Thoracic aorta (tissue), 2 donors: ENCODE measurements at regions not wholly inside any gene's neighbourhood (a gene's known extent, or its start where the extent isn't known, plus 50 kb on each side); places are given as distances from the start of the nearest gene placed in this dataset.

Experiments used
- ATAC-seq: fragments of 150-250 bp; one replicate; pipeline ENCODE4 v1.8.0; 2017; ENCODE audit warnings: low read depth; ENCODE audit not compliant: insufficient number of reproducible peaks, low FRiP score
- DNase-seq: peaks from one replicate; pipeline ENCODE4 v3.0.0-alpha.2; 2020; ENCODE audit warnings: low spot score
- H3K27ac ChIP-seq, 2 donors: fragments of 200-600 bp; sonication (generic); 1 replicate in 1 of 2; 2 replicates in 1 of 2; pipeline ENCODE4 v1.5.1; 2016; ENCODE audit warnings: mild to moderate bottlenecking in 2 of 2, moderate library complexity in 2 of 2
- H3K27me3 ChIP-seq: fragments of 200-600 bp; sonication (generic); replicated peaks from 2 replicates; pipeline ENCODE4 v1.6.0; 2016; ENCODE audit warnings: mild to moderate bottlenecking; ENCODE audit not compliant: insufficient read depth
- H3K36me3 ChIP-seq: fragments of 200-600 bp; sonication (generic); one replicate; pipeline ENCODE4 v1.5.1; 2016
- H3K4me1 ChIP-seq, 2 donors: fragments of 200-600 bp; sonication (generic); 1 replicate in 1 of 2; 2 replicates in 1 of 2; pipeline versions ENCODE4 v1.5.1 to v1.6.0; 2016; ENCODE audit warnings: low read depth in 2 of 2, mild to moderate bottlenecking in 1 of 2; ENCODE audit not compliant: control insufficient read depth in 1 of 2
- H3K4me3 ChIP-seq: fragments of 200-600 bp; sonication (generic); 2 replicates; pipeline ENCODE4 v1.5.1; 2016; ENCODE audit warnings: mild to moderate bottlenecking
- H3K9me3 ChIP-seq: fragments of 200-600 bp; sonication (generic); 2 replicates; pipeline ENCODE4 v1.5.1; 2016
- TF ChIP-seq, protein P1 (sequence below): fragments of 200-600 bp; sonication (generic); IDR thresholded peaks from one replicate; pipeline ENCODE4 v1.5.1; 2019; ENCODE audit warnings: antibody characterized with exemption

DNA sequence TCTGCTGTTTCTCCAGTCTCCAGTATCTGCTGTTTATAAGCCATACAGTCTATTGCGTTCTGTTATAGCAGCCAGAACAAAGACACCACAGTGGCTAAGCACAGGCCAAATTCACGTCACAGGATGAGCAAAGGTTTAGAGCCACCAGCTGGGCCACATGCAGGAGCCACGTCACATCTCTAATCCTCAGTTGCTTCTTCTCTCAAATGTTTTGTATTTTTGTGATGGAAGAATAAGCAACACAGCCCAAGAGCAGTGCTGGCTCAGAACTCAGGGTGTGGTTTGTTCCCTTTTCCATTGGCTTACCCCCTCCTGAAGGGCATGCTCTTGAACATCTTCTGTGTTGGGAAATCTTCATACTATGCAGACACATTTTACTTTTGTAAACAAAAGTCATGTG, 309.4 kb upstream of the CDH5 start:
- no peaks in the 10 kb centered on the region for H3K36me3 ChIP-seq
- H3K27ac ChIP-seq = no peak overlapping the region
- no peaks in the 10 kb centered on the region for H3K27me3 ChIP-seq
- DNase-seq = no peak
- ATAC-seq = no peak
- no peak overlapping the region for H3K4me3 ChIP-seq
- H3K4me1 ChIP-seq = no peaks in the 10 kb centered on the region
- no peaks in the 10 kb centered on the region for H3K9me3 ChIP-seq
- TF ChIP-seq, protein P1, sequence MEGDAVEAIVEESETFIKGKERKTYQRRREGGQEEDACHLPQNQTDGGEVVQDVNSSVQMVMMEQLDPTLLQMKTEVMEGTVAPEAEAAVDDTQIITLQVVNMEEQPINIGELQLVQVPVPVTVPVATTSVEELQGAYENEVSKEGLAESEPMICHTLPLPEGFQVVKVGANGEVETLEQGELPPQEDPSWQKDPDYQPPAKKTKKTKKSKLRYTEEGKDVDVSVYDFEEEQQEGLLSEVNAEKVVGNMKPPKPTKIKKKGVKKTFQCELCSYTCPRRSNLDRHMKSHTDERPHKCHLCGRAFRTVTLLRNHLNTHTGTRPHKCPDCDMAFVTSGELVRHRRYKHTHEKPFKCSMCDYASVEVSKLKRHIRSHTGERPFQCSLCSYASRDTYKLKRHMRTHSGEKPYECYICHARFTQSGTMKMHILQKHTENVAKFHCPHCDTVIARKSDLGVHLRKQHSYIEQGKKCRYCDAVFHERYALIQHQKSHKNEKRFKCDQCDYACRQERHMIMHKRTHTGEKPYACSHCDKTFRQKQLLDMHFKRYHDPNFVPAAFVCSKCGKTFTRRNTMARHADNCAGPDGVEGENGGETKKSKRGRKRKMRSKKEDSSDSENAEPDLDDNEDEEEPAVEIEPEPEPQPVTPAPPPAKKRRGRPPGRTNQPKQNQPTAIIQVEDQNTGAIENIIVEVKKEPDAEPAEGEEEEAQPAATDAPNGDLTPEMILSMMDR = no peak

DNA sequence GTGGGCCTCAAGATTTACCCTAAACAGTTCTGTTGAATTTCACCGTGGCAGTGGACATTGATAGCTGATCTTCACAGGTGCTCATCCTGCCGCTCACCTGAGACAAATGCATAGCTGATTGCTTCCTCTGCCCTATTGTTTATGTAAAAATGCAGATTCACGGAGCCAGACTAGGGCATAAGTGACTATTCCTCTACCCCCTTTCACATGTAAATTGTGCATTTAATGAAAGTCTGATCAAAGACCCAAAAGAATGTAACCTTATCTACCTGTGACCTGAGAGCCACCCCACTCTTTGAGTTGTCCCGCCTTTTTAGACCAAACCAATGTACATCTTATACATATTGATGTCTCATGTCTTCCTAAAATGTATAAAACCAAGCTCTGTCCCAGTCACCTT, 312.4 kb upstream of the CDH5 start:
- ATAC-seq (no peak), DNase-seq (no peak)
- no peaks in the 10 kb centered on the region for H3K36me3 ChIP-seq
- no peak overlapping the region for H3K4me3 ChIP-seq
- H3K9me3 ChIP-seq = no peaks in the 10 kb centered on the region
- H3K27ac ChIP-seq = no peak overlapping the region
- no peaks in the 10 kb centered on the region for H3K4me1 ChIP-seq
- no peaks in the 10 kb centered on the region for H3K27me3 ChIP-seq
- TF ChIP-seq, protein P1 = no peak

DNA sequence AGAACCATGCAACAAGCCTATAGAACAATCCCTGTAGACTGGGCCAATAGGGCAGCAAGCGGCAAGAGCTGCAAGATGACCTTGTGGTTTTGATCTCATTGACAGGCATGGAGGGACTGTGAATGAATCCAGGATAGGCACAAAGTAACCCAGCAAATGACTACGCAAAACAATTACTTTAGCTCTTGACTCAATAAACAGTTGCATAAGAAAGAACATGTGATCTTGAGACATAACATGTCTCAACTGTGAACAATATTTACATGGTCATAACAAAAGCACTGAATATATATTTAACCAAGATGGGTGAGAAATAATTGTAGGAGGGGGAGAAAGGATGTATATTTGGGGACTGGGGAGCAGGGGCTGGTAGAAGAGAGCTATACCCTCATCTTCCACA, 313.7 kb upstream of the CDH5 start:
- Histone ChIP-seq H3K4me3 (no peak overlapping the region), H3K4me1 (no peaks in the 10 kb centered on the region), H3K36me3 (no peaks in the 10 kb centered on the region), H3K27ac (no peak overlapping the region), H3K9me3 (no peaks in the 10 kb centered on the region), H3K27me3 (no peaks in the 10 kb centered on the region)
- TF ChIP-seq, protein P1 = no peak
- DNase-seq = no peak
- no peak for ATAC-seq

DNA sequence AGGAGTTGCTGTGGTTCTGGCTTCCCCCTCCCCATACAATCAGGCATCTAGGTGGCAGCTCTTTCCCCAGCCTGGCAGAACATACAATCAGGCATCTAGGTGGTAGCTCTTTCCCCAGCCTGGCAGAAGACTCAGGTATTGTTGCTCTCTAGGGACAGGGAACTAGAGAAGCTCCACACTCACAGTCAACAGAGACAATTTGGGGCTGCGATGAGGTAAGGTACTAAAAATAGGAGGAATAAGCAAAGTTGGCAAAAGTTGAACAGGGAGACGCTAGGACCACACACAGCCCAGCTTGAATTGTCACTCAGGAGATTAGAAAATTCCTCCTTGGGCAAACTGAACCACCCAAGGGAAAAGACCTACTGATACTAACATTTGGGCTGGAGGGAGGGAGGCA, 315.5 kb upstream of the CDH5 start:
- Histone ChIP-seq H3K27ac (no peak overlapping the region), H3K36me3 (no peaks in the 10 kb centered on the region), H3K27me3 (no peaks in the 10 kb centered on the region), H3K4me3 (no peak overlapping the region), H3K9me3 (no peaks in the 10 kb centered on the region), H3K4me1 (no peaks in the 10 kb centered on the region)
- no peak for DNase-seq
- no peak for ATAC-seq
- TF ChIP-seq, protein P1 = no peak

DNA sequence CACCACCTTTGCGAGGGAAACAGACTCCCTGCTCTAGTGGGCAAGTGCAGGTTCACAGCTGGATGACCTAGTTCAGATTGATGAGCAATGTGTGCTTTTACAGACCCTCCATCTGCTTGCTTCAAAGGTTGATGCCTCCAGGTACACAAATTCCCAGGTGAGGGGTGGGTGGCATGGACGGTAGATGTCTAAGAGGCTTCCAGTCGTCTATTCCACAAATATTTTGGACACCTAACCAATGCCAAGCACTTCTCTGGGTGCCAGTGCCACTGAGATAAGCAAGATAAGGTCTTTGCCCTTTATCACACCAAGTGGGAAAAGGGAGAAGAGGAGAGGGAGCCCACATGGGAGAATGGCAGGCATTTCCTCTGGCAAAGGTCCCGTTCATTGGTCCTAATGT, 316.6 kb upstream of the CDH5 start:
- Histone ChIP-seq H3K4me3 (no peak overlapping the region), H3K27ac (no peak overlapping the region), H3K4me1 (no peaks in the 10 kb centered on the region), H3K36me3 (no peaks in the 10 kb centered on the region), H3K9me3 (no peaks in the 10 kb centered on the region), H3K27me3 (no peaks in the 10 kb centered on the region)
- ATAC-seq = no peak
- no peak for DNase-seq
- TF ChIP-seq, protein P1 = no peak
